ENCODE measurements at regions not wholly inside any gene's neighbourhood (a gene's known extent, or its start where the extent isn't known, plus 50 kb on each side); places are given as distances from the start of the nearest gene placed in this dataset.

- TF ChIP-seq EZH2 (IDR thresholded peaks at IDR 0.05; ENCODE audit: borderline replicate concordance, low read depth, low read length, poor library complexity, severe bottlenecking) (no peak), CTCF (conservative IDR thresholded peaks at IDR 0.05; ENCODE audit: low read depth, low read length) (no peak)
These were observed 135.1 kb downstream of the ZIC1 start for GRCh38 chr3:147544290-147544689.

Data from A673 (cell line).